Stimulated activated CD4-positive, alpha-beta T cell treated with anti-CD3 and anti-CD28 coated beads, Interleukin-2, amount 100 ng/mL, for 24 hours (primary cell): ENCODE measurements at regions not wholly inside any gene's neighbourhood (a gene's known extent, or its start where the extent isn't known, plus 50 kb on each side); places are given as distances from the start of the nearest gene placed in this dataset.
"Not testable (repeated sequence)": the region's sequence is repeated elsewhere in the genome, so short reads cannot be mapped to it uniquely, and the experiment has no call there.

Source experiments
- DNase-seq, 2 donors: peaks; one replicate each; pipeline ENCODE4 v3.0.0-alpha.2; 2020

- no peak for DNase-seq
Observed at GRCh38 chr14:38000340-38000739, 207.4 kb upstream of the SSTR1 start.

- no peak for DNase-seq
Observed at GRCh38 chr14:38001501-38001900, 206.2 kb upstream of the SSTR1 start.

GRCh38 chr14:38003746-38004609 is 203.7 kb upstream of the SSTR1 start:
- no peak for DNase-seq

DNA sequence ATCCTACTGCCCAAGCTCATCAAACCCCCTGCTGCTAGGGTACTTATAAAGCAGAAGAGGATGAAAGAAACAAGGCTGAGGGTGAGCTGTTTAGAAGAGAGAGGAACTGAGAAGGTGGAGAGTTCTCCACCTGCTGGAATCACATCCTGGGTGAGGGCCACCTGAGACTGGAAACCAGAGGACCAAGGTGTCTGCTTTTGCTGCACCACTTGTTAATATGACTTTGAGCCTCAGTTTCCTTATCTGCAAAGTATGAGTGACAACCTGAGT is 203.2 kb upstream of the SSTR1 start:
- DNase-seq: no peak

GRCh38 chr14:38011156-38011555 is 196.5 kb upstream of the SSTR1 start:
- not testable (repeated sequence) for DNase-seq

- DNase-seq: no peak
Observed at GRCh38 chr14:38012056-38012455, 195.6 kb upstream of the SSTR1 start.

DNA sequence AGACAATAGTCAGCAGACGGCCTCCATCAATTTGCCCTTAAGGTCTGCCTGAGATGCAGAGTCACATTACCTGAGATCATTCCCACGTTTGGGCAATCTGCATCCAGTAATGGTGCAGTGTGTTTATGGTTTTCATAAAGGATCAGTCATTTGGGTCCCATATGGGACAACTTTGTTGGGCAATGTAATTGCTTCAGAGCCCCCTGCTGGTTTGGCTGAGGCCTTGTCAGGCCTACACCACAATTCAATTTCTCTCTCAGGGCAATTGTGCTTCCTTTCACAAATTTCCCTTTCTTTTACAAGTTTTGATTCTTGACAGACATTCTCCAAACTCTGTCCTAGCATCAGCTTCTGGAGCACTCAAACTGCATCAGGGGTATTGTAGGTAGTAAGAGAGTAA is 191.2 kb upstream of the SSTR1 start:
- no peak for DNase-seq

- DNase-seq: no peak
Observed at GRCh38 chr14:38021861-38022260, 185.8 kb upstream of the SSTR1 start.

DNA sequence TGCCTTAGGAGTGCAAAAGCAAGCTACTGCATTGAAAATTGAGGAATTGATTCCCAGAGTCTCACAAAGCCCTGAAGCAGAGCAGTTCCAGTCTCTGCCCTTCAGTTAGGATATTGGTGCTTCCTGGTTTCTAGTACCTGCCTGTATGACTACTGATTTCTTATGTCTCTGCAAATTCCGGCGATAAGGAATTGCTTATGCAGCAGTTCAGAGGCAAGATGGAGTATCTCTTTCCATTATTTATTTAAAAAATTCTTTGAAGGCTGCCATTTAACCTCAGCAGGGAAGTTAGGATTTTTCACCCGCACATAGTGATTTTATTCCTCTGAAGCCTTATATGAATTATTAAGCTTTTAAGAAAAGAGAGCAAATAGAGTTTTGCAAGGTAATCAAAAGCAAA is 184.9 kb upstream of the SSTR1 start:
- DNase-seq: no peak

- DNase-seq: no peak
Observed at GRCh38 chr14:38038171-38038570, 169.5 kb upstream of the SSTR1 start.

DNA sequence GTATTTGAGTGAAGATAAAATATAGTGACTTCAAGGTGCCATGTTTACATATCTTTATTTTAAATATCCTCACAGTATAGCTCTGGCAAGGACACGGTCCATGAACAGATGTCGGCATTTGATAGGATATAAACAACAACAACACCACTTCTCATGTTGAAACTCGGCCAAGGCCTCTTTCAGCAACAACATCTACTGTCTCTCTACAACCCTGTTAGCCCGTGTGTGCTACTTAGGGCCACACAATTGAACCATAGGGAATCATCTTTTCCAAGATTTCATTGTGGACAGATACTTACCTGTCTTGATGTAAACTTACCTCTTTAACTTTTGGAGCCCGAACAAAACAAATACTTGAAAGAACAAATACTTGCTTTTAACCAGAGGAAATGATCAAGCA is 168.7 kb upstream of the SSTR1 start:
- no peak for DNase-seq

- DNase-seq: no peak
Observed at GRCh38 chr14:38039496-38039895, 168.2 kb upstream of the SSTR1 start.

DNA sequence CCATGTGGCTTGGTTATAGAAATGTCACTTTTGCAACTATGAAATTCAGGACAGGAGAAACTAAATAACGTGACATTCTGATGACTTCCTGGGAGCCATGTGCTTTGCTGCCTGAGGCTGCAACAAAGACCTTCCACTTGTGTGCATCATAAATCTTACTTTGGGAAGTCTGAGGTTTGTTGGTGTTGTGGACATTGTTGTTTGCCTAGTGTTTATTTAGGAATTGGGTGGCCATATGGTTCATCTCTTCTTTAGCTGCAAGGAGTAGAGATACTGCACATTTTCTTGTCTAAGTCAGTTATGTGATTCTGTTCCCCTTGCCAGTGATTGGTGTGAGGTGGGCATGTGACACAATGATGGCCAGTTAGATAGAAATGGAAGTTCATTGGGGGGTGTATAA is 167.3 kb upstream of the SSTR1 start:
- DNase-seq: no peak

DNA sequence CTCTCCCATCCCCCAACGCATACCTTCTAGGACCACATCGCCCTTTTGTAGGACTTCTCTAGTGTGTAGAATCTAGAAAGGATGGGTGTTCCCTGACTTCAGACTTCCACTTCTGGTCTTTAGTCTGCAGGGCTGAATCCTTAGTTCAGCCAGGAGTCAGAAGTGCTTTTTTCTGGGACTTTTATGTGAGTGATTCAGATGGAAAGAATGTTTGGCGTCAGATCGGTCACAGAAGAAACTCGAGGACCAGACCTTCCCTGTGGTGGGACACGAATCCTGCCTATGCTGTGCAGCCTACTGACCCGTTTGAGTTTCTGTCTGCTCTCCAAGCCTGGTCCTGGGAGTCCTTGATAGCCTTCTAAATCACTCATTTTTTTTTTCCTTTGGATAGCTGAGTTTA is 165.4 kb upstream of the SSTR1 start:
- no peak for DNase-seq

DNA sequence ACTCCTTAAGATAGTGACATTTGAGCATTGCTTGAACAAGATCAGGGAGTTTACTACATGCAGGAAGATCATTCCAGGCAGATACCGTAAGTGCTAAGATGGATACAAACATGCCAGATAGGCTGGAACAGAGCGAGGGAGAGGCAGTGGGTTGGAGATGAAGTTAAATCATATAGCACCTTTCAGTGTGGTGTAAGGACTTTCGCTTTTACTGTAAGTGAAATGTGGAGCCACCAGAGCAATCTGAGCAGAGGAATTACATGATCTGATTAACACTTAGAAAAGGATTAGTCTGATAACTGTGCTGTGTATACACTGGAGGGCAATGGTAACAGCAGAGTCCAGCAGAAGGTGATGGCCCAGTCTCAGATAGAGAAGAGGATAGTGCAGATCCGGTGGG is 163.0 kb upstream of the SSTR1 start:
- DNase-seq: no peak

- no peak for DNase-seq
Observed at GRCh38 chr14:38045461-38045860, 162.2 kb upstream of the SSTR1 start.

DNA sequence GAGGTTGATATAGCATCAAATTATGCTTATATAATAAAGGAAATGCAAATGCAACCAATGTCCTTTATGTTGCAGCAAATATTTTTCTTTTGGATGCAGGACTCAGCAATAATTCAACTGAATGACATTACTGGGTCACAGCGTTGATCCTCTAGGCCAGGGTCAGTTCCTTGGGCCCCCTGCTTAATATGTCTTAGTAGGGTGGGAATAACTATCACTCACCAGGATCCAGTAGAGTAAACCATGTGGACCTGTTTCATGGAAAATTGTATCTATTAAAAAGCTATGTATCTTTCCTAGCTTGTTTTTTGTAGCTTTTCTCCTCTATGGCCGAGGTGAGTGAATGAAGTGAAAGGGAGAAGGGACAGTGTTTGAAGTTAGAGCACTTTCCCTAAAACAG is 161.5 kb upstream of the SSTR1 start:
- DNase-seq: no peak

DNA sequence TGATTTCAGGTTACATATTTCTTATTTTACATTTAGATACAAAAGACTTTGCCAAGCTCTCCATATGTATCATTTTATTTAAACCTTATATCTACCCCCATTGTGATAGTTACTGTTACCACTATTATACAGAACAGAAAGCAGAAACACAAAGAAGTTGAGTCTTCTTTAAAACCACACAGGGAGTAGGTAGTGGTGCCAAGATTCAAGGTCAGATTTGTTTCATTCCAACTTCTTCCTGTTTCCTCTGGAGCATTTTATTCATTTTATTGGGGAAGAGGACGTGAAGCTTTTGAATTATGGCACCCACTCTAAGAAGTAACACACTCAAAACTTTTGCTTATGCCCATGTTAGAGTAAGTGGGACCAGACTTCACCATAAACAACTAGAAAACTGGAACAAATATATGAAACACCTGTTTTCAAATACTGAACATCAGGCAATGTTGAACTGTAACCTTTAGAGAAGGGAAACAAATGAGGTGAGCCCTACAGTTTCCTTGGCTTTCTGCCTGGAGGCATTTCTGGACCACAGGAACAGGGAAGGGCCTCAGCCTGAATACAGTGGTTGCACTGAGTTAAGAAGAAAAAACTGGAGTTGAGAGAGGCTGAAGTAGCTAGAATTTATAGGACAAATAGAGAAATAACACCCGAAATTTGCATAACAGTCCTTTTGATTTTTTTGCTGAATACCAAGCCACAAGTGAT is 160.4 kb upstream of the SSTR1 start:
- DNase-seq: no peak

DNA sequence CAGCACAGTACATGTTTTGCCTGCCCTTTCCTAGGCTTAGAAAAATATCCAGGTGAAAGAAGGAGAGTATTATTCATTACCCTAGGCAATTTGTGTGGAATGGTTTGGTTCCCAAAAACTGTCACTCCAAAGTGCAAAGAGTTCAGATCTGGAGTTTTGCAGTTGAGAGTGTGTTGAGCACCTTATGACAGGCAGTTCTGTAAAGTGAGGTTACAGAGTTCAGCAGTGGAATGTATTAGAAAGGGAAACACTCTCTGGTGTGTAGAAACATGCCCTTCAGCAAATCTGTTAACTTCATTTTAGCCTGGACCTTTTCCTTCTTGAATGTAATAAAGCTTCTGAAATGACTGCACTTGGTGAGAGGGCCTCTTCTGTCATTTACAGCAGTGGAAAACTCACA is 154.0 kb upstream of the SSTR1 start:
- DNase-seq: no peak

GRCh38 chr14:38056270-38056669 is 151.4 kb upstream of the SSTR1 start:
- no peak for DNase-seq

- DNase-seq: not testable (repeated sequence)
Observed at GRCh38 chr14:38062223-38062622, 145.5 kb upstream of the SSTR1 start.

DNA sequence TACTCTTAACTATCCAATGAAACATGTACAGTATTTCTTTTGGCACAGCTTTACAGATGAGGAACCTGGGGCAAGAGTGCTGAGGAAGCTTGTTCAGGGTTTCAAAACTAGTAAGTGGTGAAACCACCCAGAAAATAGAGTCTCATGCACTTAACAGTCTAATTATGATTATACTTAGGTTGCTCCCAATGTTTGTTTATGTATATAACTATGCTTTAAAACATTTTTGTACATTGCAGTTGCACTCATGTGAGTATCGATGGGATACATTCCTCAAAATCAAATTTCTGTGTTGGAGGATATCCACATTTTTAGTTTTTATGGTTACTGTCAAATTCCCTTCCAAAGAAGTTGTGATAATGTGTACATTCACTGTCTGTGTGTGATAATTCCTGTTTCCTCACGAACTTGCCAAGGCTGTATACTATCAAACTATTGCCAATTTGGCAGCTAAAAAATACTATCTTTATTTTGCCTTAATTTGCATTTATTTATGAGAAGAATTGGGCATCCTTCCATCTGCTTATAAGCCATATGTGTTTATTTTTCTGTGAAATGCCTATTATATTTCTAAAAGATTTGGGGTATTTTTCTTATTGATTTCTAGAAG is 143.9 kb upstream of the SSTR1 start:
- no peak for DNase-seq

DNA sequence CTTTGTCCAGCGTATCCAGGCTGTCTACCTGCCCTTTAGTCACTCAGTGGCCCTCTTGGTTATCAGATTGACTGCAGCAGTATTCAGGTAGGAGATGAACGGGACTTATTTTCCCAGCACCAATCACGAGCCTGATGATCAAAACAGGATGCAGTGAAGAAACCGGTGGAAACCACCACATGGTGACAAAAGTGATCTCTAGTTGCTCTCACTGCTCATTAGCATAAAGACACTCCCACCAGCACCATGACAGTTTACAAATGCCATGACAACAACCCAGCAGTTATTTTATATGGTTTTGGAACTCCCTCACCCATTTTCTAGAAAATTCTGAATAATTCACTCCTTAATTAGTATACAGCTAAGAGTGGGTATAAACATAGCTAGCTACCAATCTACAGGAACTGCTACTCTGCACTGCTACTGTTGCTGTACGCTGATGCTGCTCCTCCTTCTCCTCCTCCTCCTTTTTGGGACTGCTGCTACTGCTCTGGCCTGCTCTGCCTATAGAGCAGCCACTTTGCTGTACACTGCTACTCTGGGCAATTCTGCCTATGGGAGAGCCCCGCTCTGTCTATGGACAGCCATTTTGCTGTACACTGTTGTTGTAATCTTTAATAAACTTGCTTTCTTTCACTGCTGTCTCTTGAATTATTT is 142.5 kb upstream of the SSTR1 start:
- DNase-seq: peak; percentile 18 to 50

DNA sequence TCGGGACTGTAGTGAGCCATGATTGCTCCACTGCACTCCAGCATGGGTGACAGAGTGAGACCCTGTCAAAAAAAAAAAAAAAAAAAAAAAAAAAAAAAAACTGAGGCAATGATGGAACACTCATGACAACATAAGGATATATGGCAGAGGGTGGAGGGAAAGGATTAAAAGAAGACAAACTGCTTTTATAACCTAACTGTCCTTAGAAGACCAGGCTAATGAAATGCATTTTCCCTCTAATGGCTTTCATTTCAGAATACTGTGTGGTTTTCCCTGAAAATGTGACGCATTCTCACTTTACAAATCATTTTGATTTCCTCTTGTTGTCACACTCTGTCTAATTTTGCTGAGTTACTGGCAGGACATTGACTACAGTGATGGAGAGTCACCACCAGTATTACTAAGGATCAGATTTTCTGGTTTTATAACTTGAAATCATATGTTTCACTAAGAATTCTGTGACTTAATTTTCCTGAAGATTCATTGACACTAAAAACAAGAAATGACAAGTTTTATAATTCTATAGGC is 137.6 kb upstream of the SSTR1 start:
- DNase-seq: no peak
